A673 (cell line): ENCODE measurements at regions not wholly inside any gene's neighbourhood (a gene's known extent, or its start where the extent isn't known, plus 50 kb on each side); places are given as distances from the start of the nearest gene placed in this dataset.

Experiments
- BruUV-seq: library from RNA; stranded (reverse); fragments of 400-500 nt; replicated peaks from 2 replicates; lab custom pipeline; 2021; lab: Mats Ljungman, UMichigan
- CTCF ChIA-PET: fragments of 300-600 bp; sonication (Branson Sonifier 250); formaldehyde crosslinking; loops from one replicate; lab custom pipeline; 2022; ENCODE audit warnings: antibody characterized with exemption; lab: Charles Lee
- POLR2A ChIA-PET: fragments of 300-600 bp; sonication (Branson Sonifier 250); formaldehyde crosslinking; loops from one replicate; lab custom pipeline; 2022; ENCODE audit warnings: antibody characterized with exemption; ENCODE audit not compliant: low non-redundant PET; lab: Charles Lee
- DNase-seq: peaks from one replicate; pipeline ENCODE4 v3.0.0-alpha.2; 2015; ENCODE audit warnings: low spot score
- H3K27ac ChIP-seq: fragments of 200-600 bp; sonication (generic); 2 replicates; pipeline ENCODE4 v1.5.1; 2016; ENCODE audit warnings: mixed run types, low read depth, mild to moderate bottlenecking, mixed read lengths, antibody characterized with exemption, low read length; ENCODE audit not compliant: poor library complexity, severe bottlenecking
- H3K27me3 ChIP-seq: fragments of 200-600 bp; sonication (generic); replicated peaks from 2 replicates; pipeline ENCODE4 v1.6.1; 2017; ENCODE audit warnings: mixed run types, low read depth, mild to moderate bottlenecking, mixed read lengths, antibody characterized with exemption, low read length; ENCODE audit not compliant: insufficient read depth, poor library complexity
- H3K36me3 ChIP-seq: fragments of 200-600 bp; sonication (generic); 2 replicates; pipeline ENCODE4 v1.6.1; 2016; ENCODE audit warnings: mixed run types, mild to moderate bottlenecking, mixed read lengths, antibody characterized with exemption, low read length; ENCODE audit not compliant: insufficient read depth, poor library complexity, severe bottlenecking
- H3K4me1 ChIP-seq: fragments of 200-600 bp; sonication (generic); 2 replicates; pipeline ENCODE4 v1.6.1; 2017; ENCODE audit warnings: mixed run types, mild to moderate bottlenecking, mixed read lengths, antibody characterized with exemption, low read length; ENCODE audit not compliant: insufficient read depth, poor library complexity, severe bottlenecking
- H3K4me3 ChIP-seq: fragments of 200-600 bp; sonication (generic); 2 replicates; pipeline ENCODE4 v1.5.1; 2016; ENCODE audit warnings: low read depth, mixed run types, mild to moderate bottlenecking, mixed read lengths, low read length; ENCODE audit not compliant: poor library complexity, severe bottlenecking
- H3K9me3 ChIP-seq: fragments of 200-600 bp; sonication (generic); 2 replicates; pipeline ENCODE4 v1.6.1; 2016; ENCODE audit warnings: mixed run types, low read depth, mild to moderate bottlenecking, mixed read lengths, antibody characterized with exemption, low read length; ENCODE audit not compliant: poor library complexity, severe bottlenecking
- EZH2 ChIP-seq: fragments of 200-600 bp; sonication (generic); IDR thresholded peaks from 2 replicates; pipeline ENCODE4 v1.6.1; 2017; ENCODE audit warnings: borderline replicate concordance, low read depth, mild to moderate bottlenecking, mixed read lengths, antibody characterized with exemption, low read length; ENCODE audit not compliant: poor library complexity, severe bottlenecking
- intact Hi-C: fragments of 100-400 bp; cut with micrococcal nuclease; formaldehyde crosslinking; loops from one replicate; pipeline ENCODE4 v1.10.0; 2022; ENCODE audit not compliant: unreplicated experiment
- TF ChIP-seq, protein P1 (sequence below): fragments of 300-800, 200-600 bp; sonication (generic); conservative IDR thresholded peaks from 2 replicates; pipeline ENCODE4 v1.5.1; 2017; ENCODE audit warnings: low read depth, mild to moderate bottlenecking, antibody characterized with exemption, low read length, moderate library complexity, mixed read lengths

DNA sequence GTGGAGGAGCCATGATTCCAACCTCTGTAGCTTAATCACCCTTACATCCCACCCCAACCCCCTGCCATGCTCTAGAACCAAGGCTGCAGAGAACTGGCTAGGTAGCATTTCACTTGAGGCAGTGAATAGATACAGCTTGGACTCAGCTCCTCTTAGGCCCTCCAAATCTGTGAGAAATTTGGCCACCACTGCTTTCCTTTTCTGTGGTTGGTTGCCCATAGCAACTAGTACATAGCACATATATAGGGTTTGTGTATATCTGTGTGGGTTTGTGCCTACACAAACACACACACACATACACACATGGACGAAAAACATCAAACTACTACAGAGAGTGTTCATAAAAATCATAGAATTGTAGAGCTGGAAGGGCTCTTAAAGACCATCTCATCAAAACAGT lies 52.0 kb upstream of the CCDC160 start:
- TF ChIP-seq, protein P1, sequence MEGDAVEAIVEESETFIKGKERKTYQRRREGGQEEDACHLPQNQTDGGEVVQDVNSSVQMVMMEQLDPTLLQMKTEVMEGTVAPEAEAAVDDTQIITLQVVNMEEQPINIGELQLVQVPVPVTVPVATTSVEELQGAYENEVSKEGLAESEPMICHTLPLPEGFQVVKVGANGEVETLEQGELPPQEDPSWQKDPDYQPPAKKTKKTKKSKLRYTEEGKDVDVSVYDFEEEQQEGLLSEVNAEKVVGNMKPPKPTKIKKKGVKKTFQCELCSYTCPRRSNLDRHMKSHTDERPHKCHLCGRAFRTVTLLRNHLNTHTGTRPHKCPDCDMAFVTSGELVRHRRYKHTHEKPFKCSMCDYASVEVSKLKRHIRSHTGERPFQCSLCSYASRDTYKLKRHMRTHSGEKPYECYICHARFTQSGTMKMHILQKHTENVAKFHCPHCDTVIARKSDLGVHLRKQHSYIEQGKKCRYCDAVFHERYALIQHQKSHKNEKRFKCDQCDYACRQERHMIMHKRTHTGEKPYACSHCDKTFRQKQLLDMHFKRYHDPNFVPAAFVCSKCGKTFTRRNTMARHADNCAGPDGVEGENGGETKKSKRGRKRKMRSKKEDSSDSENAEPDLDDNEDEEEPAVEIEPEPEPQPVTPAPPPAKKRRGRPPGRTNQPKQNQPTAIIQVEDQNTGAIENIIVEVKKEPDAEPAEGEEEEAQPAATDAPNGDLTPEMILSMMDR = no peak
- TF ChIP-seq EZH2 = no peak
- no TSS peak for BruUV-seq
- H3K4me3 ChIP-seq = no peak overlapping the region
- ChIA-PET POLR2A (no interaction called here), CTCF (no interaction called here)
- no peaks in the 10 kb centered on the region for H3K4me1 ChIP-seq
- peaks cover 19% of the 10 kb centered on the region for H3K27me3 ChIP-seq
- H3K36me3 ChIP-seq = no peaks in the 10 kb centered on the region
- DNase-seq = no peak
- no peaks in the 10 kb centered on the region for H3K9me3 ChIP-seq
- intact Hi-C loops = no loop called here
- H3K27ac ChIP-seq = no peak overlapping the region

DNA sequence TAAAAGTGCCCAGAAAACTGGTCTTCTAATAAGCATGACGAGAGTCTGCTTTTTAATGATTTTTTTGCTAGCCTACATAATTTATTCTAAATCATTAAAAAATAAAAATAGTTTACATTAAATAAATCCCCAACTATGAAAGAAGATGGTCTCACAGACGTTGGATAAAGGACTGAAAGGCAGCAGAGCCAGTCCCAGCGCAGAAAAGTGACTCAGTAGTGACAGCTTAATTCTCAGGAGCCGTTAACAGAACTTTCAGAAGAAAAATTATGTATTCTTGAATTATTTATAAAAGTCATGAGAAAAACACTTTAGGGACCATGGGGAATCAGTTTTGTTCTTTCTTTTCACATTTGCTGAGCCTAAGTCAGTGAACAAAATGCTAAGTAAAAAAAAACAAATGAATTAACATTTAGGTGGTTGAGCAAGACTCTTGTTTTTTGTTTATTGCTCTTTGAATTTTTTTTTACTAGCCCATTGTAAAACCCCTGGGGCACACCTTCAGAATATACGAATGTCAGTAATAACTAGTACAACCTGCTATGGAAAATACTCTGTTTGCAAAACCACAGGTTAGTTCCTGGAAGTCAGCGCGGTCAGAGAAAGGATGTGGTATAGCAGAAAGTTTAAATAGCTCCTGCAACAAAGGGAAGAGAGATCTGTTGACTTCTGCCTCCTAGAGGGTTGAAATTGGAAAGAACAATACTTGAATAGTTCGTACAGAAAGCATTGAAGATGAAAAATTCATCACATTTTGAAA lies 50.4 kb upstream of the CCDC160 start:
- Histone ChIP-seq H3K4me3 (no peak overlapping the region), H3K27ac (no peak overlapping the region), H3K9me3 (no peaks in the 10 kb centered on the region), H3K27me3 (peaks cover 11% of the 10 kb centered on the region), H3K36me3 (no peaks in the 10 kb centered on the region), H3K4me1 (no peaks in the 10 kb centered on the region)
- ChIA-PET POLR2A (interaction anchor here (0.7 kb wide), 1 partner anchor 776 kb away, joined by 3 read pairs; no protein-coding TSS in a partner anchor), CTCF (no interaction called here)
- TF ChIP-seq EZH2 = no peak
- TF ChIP-seq, protein P1 = no peak
- no TSS peak for BruUV-seq
- no peak for DNase-seq
- intact Hi-C loops = no loop called here
